HepG2 (cell line): ENCODE measurements at regions not wholly inside any gene's neighbourhood (a gene's known extent, or its start where the extent isn't known, plus 50 kb on each side); places are given as distances from the start of the nearest gene placed in this dataset.

Experiments used
- EP300 ChIP-seq, 3 experiments: sonication (generic) in 1 of 3; formaldehyde crosslinking in 1 of 3; IDR thresholded peaks; 2 replicates each; pipeline versions ENCODE4 v1.5.1 to v1.6.1; 2011 to 2020; ENCODE audit warnings: low read depth in 2 of 3, low read length in 2 of 3, borderline replicate concordance in 1 of 3, improper control_type of control experiment in 1 of 3, mild to moderate bottlenecking in 1 of 3, missing genetic modification reagents in 1 of 3, moderate library complexity in 1 of 3
- FOXA3 ChIP-seq: IDR thresholded peaks from 2 replicates; pipeline ENCODE4 v1.6.1; 2016; ENCODE audit warnings: missing genetic modification reagents, missing compliant biosample characterization
- HMGA1 ChIP-seq: sonication (generic); formaldehyde crosslinking; conservative IDR thresholded peaks from 2 replicates; pipeline ENCODE4 v1.4.0; 2020; ENCODE audit warnings: missing genetic modification reagents
- HNRNPL ChIP-seq: fragments of 200-400 bp; formaldehyde crosslinking; IDR thresholded peaks from 2 replicates; pipeline ENCODE4 v1.6.1; 2017; ENCODE audit warnings: mild to moderate bottlenecking, low read depth, low read length
- POLR2AphosphoS2 ChIP-seq: IDR thresholded peaks from 2 replicates; pipeline ENCODE4 v1.6.1; 2011; ENCODE audit warnings: low read depth, low read length, improper control_type of control experiment
- SAP130 ChIP-seq: IDR thresholded peaks from 2 replicates; pipeline ENCODE4 v1.6.1; 2016; ENCODE audit warnings: low read depth
- TBP ChIP-seq: sonication (generic); formaldehyde crosslinking; IDR thresholded peaks from 2 replicates; pipeline ENCODE4 v1.5.0; 2020; ENCODE audit warnings: missing genetic modification reagents
- ZNF264 ChIP-seq: sonication (generic); formaldehyde crosslinking; IDR thresholded peaks from 2 replicates; pipeline ENCODE4 v1.4.0; 2020; ENCODE audit warnings: missing genetic modification reagents
- ZNF329 ChIP-seq: sonication (generic); formaldehyde crosslinking; IDR thresholded peaks from 2 replicates; pipeline ENCODE4 v1.9.0; 2021; ENCODE audit warnings: low read depth, mild to moderate bottlenecking, missing genetic modification reagents
- TF ChIP-seq, protein P1 (sequence below): sonication (generic); formaldehyde crosslinking; IDR thresholded peaks from 2 replicates; pipeline ENCODE4 v1.8.0; 2022; ENCODE audit warnings: mild to moderate bottlenecking, missing genetic modification reagents, moderate library complexity
- TF ChIP-seq, protein P2 (sequence below): sonication (generic); formaldehyde crosslinking; IDR thresholded peaks from 2 replicates; pipeline ENCODE4 v1.4.0; 2020; ENCODE audit warnings: mild to moderate bottlenecking, missing genetic modification reagents, borderline replicate concordance
- TF ChIP-seq, protein P3 (sequence below), 2 experiments: fragments of 450-650 bp in 1 of 2; sonication (generic) in 1 of 2; formaldehyde crosslinking in 1 of 2; IDR thresholded peaks; 2 replicates each; pipeline versions ENCODE4 v1.6.1 to v1.8.0; 2016 to 2022; ENCODE audit warnings: antibody characterized with exemption in 1 of 2, mild to moderate bottlenecking in 1 of 2, missing genetic modification reagents in 1 of 2
- TF ChIP-seq, protein P4 (sequence below): sonication (generic); formaldehyde crosslinking; IDR thresholded peaks from 2 replicates; pipeline ENCODE4 v1.5.0; 2020; ENCODE audit warnings: mild to moderate bottlenecking, missing genetic modification reagents

DNA sequence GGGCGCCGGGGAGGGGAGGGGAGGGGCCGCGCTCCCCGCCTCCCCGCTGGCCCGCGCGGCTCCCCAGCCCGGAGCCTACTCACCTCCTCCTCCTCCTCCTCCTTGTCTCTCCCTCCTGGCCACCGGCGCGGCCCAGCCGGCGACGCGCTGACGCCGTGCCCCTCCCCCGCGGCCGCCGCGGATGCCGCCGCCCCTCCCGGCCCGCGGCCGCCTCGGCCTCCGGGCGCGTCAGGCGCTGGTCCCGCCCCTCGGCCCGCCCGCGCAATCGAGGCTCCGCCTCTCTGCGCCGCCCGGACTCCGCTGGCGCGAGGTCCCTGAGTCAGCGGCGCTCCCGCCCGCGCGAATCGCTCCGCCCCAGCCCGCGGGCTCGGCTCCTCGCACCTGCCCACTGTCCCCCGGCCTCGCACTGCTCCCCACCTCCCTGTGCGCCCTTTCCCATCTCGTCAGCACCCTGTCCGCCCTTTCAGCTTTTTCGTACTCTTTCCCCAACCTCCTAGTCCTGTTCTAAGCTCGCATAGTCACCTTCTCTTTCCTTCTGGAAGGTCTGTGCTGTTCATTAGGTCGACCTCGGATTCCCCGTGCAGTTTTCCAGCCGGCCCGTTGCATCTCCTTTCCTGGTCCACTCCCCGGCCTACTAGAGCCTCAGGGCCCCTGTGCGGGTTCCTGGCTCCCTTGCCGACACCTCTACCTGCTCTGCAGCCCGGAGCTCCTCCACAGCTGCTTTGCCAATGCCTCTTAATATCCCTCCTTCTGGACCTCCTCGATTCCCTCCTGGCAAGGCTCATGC is 187.4 kb downstream of the ZEB2 start (continued):
- TF ChIP-seq, protein P1, sequence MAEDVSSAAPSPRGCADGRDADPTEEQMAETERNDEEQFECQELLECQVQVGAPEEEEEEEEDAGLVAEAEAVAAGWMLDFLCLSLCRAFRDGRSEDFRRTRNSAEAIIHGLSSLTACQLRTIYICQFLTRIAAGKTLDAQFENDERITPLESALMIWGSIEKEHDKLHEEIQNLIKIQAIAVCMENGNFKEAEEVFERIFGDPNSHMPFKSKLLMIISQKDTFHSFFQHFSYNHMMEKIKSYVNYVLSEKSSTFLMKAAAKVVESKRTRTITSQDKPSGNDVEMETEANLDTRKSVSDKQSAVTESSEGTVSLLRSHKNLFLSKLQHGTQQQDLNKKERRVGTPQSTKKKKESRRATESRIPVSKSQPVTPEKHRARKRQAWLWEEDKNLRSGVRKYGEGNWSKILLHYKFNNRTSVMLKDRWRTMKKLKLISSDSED: no peak
- TF ChIP-seq, protein P2, sequence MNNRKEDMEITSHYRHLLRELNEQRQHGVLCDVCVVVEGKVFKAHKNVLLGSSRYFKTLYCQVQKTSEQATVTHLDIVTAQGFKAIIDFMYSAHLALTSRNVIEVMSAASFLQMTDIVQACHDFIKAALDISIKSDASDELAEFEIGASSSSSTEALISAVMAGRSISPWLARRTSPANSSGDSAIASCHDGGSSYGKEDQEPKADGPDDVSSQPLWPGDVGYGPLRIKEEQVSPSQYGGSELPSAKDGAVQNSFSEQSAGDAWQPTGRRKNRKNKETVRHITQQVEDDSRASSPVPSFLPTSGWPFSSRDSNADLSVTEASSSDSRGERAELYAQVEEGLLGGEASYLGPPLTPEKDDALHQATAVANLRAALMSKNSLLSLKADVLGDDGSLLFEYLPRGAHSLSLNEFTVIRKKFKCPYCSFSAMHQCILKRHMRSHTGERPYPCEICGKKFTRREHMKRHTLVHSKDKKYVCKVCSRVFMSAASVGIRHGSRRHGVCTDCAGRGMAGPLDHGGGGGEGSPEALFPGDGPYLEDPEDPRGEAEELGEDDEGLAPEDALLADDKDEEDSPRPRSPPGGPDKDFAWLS (CRISPR knock-in tag): no peak
- TF ChIP-seq EP300 (IDR thresholded peaks at IDR 0.05; ENCODE audit: low read depth in 2 of 2, low read length in 2 of 2) (peak in 1 of 2 experiments; percentile 25; a peak in 1 of 4 replicates), EP300 (CRISPR knock-in tag; IDR thresholded peaks at IDR 0.05; ENCODE audit: borderline replicate concordance) (no peak), ZNF264 (no peak), HMGA1 (CRISPR knock-in tag) (no peak), TBP (CRISPR knock-in tag) (no peak), FOXA3 (CRISPR knock-in tag) (no peak), SAP130 (CRISPR knock-in tag) (peak; percentile 9; the same call in 1 of the 2 replicates), ZNF329 (CRISPR knock-in tag) (no peak), HNRNPL (no peak), POLR2AphosphoS2 (no peak)
- TF ChIP-seq, protein P3, sequence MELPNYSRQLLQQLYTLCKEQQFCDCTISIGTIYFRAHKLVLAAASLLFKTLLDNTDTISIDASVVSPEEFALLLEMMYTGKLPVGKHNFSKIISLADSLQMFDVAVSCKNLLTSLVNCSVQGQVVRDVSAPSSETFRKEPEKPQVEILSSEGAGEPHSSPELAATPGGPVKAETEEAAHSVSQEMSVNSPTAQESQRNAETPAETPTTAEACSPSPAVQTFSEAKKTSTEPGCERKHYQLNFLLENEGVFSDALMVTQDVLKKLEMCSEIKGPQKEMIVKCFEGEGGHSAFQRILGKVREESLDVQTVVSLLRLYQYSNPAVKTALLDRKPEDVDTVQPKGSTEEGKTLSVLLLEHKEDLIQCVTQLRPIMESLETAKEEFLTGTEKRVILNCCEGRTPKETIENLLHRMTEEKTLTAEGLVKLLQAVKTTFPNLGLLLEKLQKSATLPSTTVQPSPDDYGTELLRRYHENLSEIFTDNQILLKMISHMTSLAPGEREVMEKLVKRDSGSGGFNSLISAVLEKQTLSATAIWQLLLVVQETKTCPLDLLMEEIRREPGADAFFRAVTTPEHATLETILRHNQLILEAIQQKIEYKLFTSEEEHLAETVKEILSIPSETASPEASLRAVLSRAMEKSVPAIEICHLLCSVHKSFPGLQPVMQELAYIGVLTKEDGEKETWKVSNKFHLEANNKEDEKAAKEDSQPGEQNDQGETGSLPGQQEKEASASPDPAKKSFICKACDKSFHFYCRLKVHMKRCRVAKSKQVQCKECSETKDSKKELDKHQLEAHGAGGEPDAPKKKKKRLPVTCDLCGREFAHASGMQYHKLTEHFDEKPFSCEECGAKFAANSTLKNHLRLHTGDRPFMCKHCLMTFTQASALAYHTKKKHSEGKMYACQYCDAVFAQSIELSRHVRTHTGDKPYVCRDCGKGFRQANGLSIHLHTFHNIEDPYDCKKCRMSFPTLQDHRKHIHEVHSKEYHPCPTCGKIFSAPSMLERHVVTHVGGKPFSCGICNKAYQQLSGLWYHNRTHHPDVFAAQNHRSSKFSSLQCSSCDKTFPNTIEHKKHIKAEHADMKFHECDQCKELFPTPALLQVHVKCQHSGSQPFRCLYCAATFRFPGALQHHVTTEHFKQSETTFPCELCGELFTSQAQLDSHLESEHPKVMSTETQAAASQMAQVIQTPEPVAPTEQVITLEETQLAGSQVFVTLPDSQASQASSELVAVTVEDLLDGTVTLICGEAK (IDR thresholded peaks at IDR 0.05): no peak
- TF ChIP-seq, protein P3 (CRISPR knock-in tag; IDR thresholded peaks at IDR 0.05): no peak
- TF ChIP-seq, protein P4, sequence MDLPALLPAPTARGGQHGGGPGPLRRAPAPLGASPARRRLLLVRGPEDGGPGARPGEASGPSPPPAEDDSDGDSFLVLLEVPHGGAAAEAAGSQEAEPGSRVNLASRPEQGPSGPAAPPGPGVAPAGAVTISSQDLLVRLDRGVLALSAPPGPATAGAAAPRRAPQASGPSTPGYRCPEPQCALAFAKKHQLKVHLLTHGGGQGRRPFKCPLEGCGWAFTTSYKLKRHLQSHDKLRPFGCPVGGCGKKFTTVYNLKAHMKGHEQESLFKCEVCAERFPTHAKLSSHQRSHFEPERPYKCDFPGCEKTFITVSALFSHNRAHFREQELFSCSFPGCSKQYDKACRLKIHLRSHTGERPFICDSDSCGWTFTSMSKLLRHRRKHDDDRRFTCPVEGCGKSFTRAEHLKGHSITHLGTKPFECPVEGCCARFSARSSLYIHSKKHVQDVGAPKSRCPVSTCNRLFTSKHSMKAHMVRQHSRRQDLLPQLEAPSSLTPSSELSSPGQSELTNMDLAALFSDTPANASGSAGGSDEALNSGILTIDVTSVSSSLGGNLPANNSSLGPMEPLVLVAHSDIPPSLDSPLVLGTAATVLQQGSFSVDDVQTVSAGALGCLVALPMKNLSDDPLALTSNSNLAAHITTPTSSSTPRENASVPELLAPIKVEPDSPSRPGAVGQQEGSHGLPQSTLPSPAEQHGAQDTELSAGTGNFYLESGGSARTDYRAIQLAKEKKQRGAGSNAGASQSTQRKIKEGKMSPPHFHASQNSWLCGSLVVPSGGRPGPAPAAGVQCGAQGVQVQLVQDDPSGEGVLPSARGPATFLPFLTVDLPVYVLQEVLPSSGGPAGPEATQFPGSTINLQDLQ (CRISPR knock-in tag): no peak
